ENCODE measurements at regions not wholly inside any gene's neighbourhood (a gene's known extent, or its start where the extent isn't known, plus 50 kb on each side); places are given as distances from the start of the nearest gene placed in this dataset.

- TF ChIP-seq CTCF (IDR thresholded peaks at IDR 0.05) (no peak), POLR2A (IDR thresholded peaks at IDR 0.05) (no peak)
These were observed 137.9 kb upstream of the HES1 start for GRCh38 chr3:193998123-193998448.
